Endodermal cell (in vitro differentiated cells): ENCODE measurements at regions not wholly inside any gene's neighbourhood (a gene's known extent, or its start where the extent isn't known, plus 50 kb on each side); places are given as distances from the start of the nearest gene placed in this dataset.

Source experiments
- DNase-seq: peaks from one replicate; pipeline ENCODE4 v3.0.0-alpha.2; 2017
- H3K27ac ChIP-seq: 2 replicates; pipeline ENCODE4 v1.5.1; 2013; ENCODE audit warnings: mild to moderate bottlenecking, low read depth, low read length, moderate library complexity
- H3K27me3 ChIP-seq: 2 replicates; pipeline ENCODE4 v1.6.1; 2013; ENCODE audit warnings: mild to moderate bottlenecking, low read length, moderate library complexity; ENCODE audit not compliant: insufficient read depth, control insufficient read depth, poor library complexity, severe bottlenecking
- H3K36me3 ChIP-seq: 2 replicates; pipeline ENCODE4 v1.7.0; 2013; ENCODE audit warnings: mild to moderate bottlenecking, low read length, moderate library complexity; ENCODE audit not compliant: control insufficient read depth, insufficient read depth
- H3K4me1 ChIP-seq: one replicate; pipeline ENCODE4 v1.7.0; 2013; ENCODE audit warnings: low read length; ENCODE audit not compliant: control insufficient read depth, insufficient read depth
- H3K4me3 ChIP-seq: 2 replicates; pipeline ENCODE4 v1.5.1; 2013; ENCODE audit warnings: mild to moderate bottlenecking, low read length, moderate library complexity
- H3K9ac ChIP-seq: 2 replicates; pipeline ENCODE4 v1.6.1; 2013; ENCODE audit warnings: mild to moderate bottlenecking, low read length, moderate library complexity; ENCODE audit not compliant: poor library complexity, severe bottlenecking; ENCODE audit errors: extremely low read depth
- H3K9me3 ChIP-seq: 2 replicates; pipeline ENCODE4 v1.6.1; 2013; ENCODE audit warnings: mild to moderate bottlenecking, low read length, moderate library complexity; ENCODE audit not compliant: control insufficient read depth
- H3K27ac Mint-ChIP-seq: 2 replicates; pipeline ENCODE4 v1.8.0; 2020; ENCODE audit warnings: mixed read lengths
- H3K27me3 Mint-ChIP-seq: 2 replicates; pipeline ENCODE4 v1.8.0; 2021; ENCODE audit warnings: mild to moderate bottlenecking, mixed read lengths; ENCODE audit not compliant: insufficient read depth
- H3K36me3 Mint-ChIP-seq: 2 replicates; pipeline ENCODE4 v1.8.0; 2020; ENCODE audit warnings: low read depth, mixed read lengths
- H3K4me1 Mint-ChIP-seq: 2 replicates; pipeline ENCODE4 v1.8.0; 2020; ENCODE audit warnings: mixed read lengths
- H3K4me3 Mint-ChIP-seq: 2 replicates; pipeline ENCODE4 v1.8.0; 2020; ENCODE audit warnings: mild to moderate bottlenecking, moderate library complexity, mixed read lengths
- H3K9me3 Mint-ChIP-seq: 2 replicates; pipeline ENCODE4 v1.8.0; 2020; ENCODE audit warnings: mild to moderate bottlenecking, mixed read lengths
- WGBS, 2 experiments: methylation state at CpG; one replicate each; pipeline versions ENCODE4 v1.1.5 to v1.1.7; 2013; ENCODE audit warnings: missing lambda C conversion rate in 2 of 2, mixed read lengths in 1 of 2; ENCODE audit not compliant: insufficient coverage in 1 of 2, insufficient read length in 1 of 2; 5-methylcytosine and 5-hydroxymethylcytosine counted together
- TF ChIP-seq, protein P1 (sequence below): fragments of 200-600 bp; sonication (generic); conservative IDR thresholded peaks from 2 replicates; pipeline ENCODE4 v1.5.0; 2021; ENCODE audit warnings: antibody characterized with exemption, mild to moderate bottlenecking

DNA sequence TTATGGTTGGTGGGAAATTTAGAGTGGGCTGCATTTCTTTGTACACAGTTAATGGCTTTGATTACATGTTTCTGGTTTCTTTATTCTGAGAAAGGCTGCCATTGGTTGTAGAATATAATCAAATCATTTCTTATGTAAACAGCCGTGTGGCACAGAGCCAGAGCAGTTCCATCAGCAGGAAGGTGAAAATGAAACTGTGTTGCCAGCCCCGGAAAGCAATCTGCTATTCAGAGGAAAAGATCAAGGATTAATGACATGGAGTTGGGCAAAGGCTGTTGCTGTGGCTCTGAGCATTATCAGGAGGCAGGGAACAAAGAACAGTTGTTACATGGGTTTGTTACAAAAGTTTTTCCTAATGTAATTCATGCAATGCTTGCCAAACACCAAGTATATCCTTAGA, 74.2 kb upstream of the ZNF716 start:
- Histone ChIP-seq H3K27me3 (no peaks in the 10 kb centered on the region), H3K9ac (no peak overlapping the region), H3K9me3 (peaks cover 85% of the 10 kb centered on the region), H3K4me1 (no peaks in the 10 kb centered on the region), H3K36me3 (no peaks in the 10 kb centered on the region), H3K27ac (no peak overlapping the region), H3K4me3 (no peak overlapping the region)
- Mint-ChIP-seq H3K27ac (no peak overlapping the region), H3K4me1 (no peaks in the 10 kb centered on the region), H3K9me3 (peaks cover 95% of the 10 kb centered on the region), H3K36me3 (no peaks in the 10 kb centered on the region), H3K4me3 (no peak overlapping the region), H3K27me3 (no peaks in the 10 kb centered on the region)
- TF ChIP-seq, protein P1, sequence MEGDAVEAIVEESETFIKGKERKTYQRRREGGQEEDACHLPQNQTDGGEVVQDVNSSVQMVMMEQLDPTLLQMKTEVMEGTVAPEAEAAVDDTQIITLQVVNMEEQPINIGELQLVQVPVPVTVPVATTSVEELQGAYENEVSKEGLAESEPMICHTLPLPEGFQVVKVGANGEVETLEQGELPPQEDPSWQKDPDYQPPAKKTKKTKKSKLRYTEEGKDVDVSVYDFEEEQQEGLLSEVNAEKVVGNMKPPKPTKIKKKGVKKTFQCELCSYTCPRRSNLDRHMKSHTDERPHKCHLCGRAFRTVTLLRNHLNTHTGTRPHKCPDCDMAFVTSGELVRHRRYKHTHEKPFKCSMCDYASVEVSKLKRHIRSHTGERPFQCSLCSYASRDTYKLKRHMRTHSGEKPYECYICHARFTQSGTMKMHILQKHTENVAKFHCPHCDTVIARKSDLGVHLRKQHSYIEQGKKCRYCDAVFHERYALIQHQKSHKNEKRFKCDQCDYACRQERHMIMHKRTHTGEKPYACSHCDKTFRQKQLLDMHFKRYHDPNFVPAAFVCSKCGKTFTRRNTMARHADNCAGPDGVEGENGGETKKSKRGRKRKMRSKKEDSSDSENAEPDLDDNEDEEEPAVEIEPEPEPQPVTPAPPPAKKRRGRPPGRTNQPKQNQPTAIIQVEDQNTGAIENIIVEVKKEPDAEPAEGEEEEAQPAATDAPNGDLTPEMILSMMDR, result no peak
- no peak for DNase-seq
- 57 to 69% methylated on average over 1 to 2 of the region's 2 CpGs for WGBS, 2 experiments

DNA sequence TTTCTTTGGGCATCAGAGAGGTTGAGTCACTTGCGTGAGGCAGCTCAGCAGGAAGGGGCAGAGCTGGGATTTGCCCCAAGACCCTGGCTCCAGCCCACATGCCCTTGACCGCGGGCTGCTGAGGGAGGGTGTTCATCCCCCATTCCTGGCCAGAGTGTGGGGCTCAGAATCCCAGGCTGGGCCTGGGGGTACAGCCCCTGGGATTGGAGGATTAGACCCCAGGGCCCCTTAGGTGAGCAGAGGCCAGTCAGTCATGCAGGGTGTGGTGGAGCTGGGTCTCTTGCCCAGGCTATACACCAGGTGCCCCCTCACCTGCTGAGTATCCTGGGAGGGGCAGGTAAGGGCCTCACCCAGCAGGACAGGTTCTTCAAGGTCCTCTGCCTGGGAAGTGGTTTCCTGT, 68.4 kb upstream of the ZNF716 start:
- Mint-ChIP-seq H3K4me3 (no peak overlapping the region), H3K9me3 (peaks cover 95% of the 10 kb centered on the region), H3K27ac (no peak overlapping the region)

GRCh38 chr7:57384380-57384779, 65.6 kb upstream of the ZNF716 start:
- Mint-ChIP-seq H3K36me3 (peaks cover 4% of the 10 kb centered on the region), H3K4me3 (no peak overlapping the region), H3K4me1 (no peaks in the 10 kb centered on the region), H3K27me3 (peaks cover 3% of the 10 kb centered on the region), H3K9me3 (peaks cover 94% of the 10 kb centered on the region), H3K27ac (no peak overlapping the region)
- no peak for DNase-seq
- TF ChIP-seq, protein P1, result no peak
- peaks cover 64% of the 10 kb centered on the region for H3K9me3 ChIP-seq
- H3K36me3 ChIP-seq, result no peaks in the 10 kb centered on the region
- H3K27ac ChIP-seq, result no peak overlapping the region
- H3K27me3 ChIP-seq, result no peaks in the 10 kb centered on the region
- 82 to 94% methylated on average over 5 to 9 of the region's 9 CpGs for WGBS, 2 experiments
- H3K4me1 ChIP-seq, result no peaks in the 10 kb centered on the region
- no peak overlapping the region for H3K9ac ChIP-seq
- H3K4me3 ChIP-seq, result no peak overlapping the region

More for the DNA sequence above, 68.4 kb upstream of the ZNF716 start:
- Histone ChIP-seq H3K9ac (no peak overlapping the region), H3K27me3 (no peaks in the 10 kb centered on the region), H3K36me3 (no peaks in the 10 kb centered on the region), H3K4me3 (no peak overlapping the region), H3K4me1 (no peaks in the 10 kb centered on the region), H3K9me3 (peaks cover 66% of the 10 kb centered on the region), H3K27ac (no peak overlapping the region)
- Mint-ChIP-seq H3K4me1 (no peaks in the 10 kb centered on the region), H3K27me3 (peaks cover 3% of the 10 kb centered on the region), H3K36me3 (peaks cover 4% of the 10 kb centered on the region)
- TF ChIP-seq, protein P1, result no peak
- no peak for DNase-seq
- WGBS, 2 experiments, result 84 to 100% methylated on average over 2 to 3 of the region's 3 CpGs
